Upper lobe of right lung (tissue), 1 donor: ENCODE measurements at regions not wholly inside any gene's neighbourhood (a gene's known extent, or its start where the extent isn't known, plus 50 kb on each side); places are given as distances from the start of the nearest gene placed in this dataset.
A peak's percentile ranks its signal among the peaks of the same experiment; 100 is the strongest.

ENCODE experiments used
- ATAC-seq: fragments of 200-7000 bp; cut with Tn5 transposase; one replicate; pipeline ENCODE4 v1.9.1; 2020; ENCODE audit warnings: mild to moderate bottlenecking, moderate library complexity
- DNase-seq: peaks from one replicate; pipeline ENCODE4 v3.0.0-alpha.2; 2020
- H3K27ac ChIP-seq: fragments of 200-600 bp; one replicate; pipeline ENCODE4 v1.8.0; 2022
- H3K27me3 ChIP-seq: fragments of 200-600 bp; one replicate; pipeline ENCODE4 v1.8.0; 2022; ENCODE audit warnings: mild to moderate bottlenecking
- H3K36me3 ChIP-seq: fragments of 200-600 bp; one replicate; pipeline ENCODE4 v1.8.0; 2022
- H3K4me1 ChIP-seq: fragments of 200-600 bp; one replicate; pipeline ENCODE4 v1.8.0; 2022
- H3K4me3 ChIP-seq: fragments of 200-600 bp; one replicate; pipeline ENCODE4 v1.8.0; 2022; ENCODE audit warnings: mild to moderate bottlenecking
- H3K9me3 ChIP-seq: fragments of 200-600 bp; one replicate; pipeline ENCODE4 v1.8.0; 2022
- intact Hi-C: fragments of 100-400 bp; cut with DNase I; formaldehyde crosslinking; loops from one replicate; pipeline ENCODE4 v1.11.0; 2022
- TF ChIP-seq, protein P1 (sequence below): fragments of 200-600 bp; IDR thresholded peaks from one replicate; pipeline ENCODE4 v1.8.0; 2022; ENCODE audit warnings: antibody characterized with exemption
- donor health status: DM: no; HTN: yes; CAD: no; lungs with severe emphysema.

DNA sequence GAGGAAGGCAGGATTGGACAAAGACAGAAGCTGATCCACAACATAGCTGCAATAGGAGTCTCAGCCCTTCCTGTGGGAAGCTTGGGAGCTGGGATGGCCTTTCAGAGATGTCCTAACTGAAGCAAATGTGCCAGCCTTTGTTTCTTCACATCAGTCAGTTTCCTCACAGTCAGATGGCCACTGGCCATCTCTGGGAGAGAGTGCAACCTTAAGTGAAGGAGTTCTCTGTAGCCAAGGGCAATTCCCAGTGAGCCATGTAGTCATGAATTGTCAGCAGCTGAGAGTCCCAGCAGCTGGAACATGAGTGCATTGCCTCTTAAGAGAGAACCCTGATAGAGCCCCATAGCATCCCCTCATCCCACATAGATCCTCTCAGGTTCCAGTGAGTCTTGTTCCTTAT, 89.1 kb upstream of the LIFR start:
- Histone ChIP-seq H3K4me3 (no peak overlapping the region), H3K36me3 (no peaks in the 10 kb centered on the region), H3K9me3 (no peaks in the 10 kb centered on the region), H3K4me1 (no peaks in the 10 kb centered on the region), H3K27me3 (no peaks in the 10 kb centered on the region), H3K27ac (no peak overlapping the region)
- intact Hi-C loops = no loop called here
- ATAC-seq = no peak
- DNase-seq = no peak
- TF ChIP-seq, protein P1, sequence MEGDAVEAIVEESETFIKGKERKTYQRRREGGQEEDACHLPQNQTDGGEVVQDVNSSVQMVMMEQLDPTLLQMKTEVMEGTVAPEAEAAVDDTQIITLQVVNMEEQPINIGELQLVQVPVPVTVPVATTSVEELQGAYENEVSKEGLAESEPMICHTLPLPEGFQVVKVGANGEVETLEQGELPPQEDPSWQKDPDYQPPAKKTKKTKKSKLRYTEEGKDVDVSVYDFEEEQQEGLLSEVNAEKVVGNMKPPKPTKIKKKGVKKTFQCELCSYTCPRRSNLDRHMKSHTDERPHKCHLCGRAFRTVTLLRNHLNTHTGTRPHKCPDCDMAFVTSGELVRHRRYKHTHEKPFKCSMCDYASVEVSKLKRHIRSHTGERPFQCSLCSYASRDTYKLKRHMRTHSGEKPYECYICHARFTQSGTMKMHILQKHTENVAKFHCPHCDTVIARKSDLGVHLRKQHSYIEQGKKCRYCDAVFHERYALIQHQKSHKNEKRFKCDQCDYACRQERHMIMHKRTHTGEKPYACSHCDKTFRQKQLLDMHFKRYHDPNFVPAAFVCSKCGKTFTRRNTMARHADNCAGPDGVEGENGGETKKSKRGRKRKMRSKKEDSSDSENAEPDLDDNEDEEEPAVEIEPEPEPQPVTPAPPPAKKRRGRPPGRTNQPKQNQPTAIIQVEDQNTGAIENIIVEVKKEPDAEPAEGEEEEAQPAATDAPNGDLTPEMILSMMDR = no peak

DNA sequence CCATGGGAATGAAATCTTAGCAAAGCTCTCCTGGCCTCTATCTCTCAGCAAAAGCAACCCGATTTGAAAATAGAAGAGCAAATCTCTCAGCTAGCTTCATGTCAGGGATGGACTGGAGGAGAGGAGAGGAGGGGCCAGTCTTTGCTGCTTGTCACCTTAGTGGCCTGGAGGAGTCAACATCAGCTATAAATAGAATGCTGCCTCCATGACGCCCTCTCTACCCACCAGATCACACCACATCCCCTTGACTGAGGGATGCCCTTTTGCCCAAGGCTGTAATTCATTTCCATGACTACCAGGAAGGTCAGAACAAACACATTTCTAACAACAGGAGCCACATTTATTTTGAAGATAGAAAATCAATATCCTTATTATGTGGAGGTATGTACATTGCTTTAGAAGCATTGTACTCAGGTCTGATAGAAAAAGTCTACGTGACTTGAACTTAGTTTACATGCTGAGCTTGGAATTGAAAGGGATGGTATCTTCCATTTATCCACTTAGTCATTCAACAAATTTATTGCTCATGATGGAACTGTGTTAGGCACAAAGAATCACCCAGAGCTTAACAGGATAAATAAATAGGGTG, 92.4 kb upstream of the LIFR start:
- no peaks in the 10 kb centered on the region for H3K4me1 ChIP-seq
- intact Hi-C loops = no loop called here
- ATAC-seq = no peak
- no peaks in the 10 kb centered on the region for H3K36me3 ChIP-seq
- H3K4me3 ChIP-seq = no peak overlapping the region
- no peaks in the 10 kb centered on the region for H3K9me3 ChIP-seq
- no peak for DNase-seq
- TF ChIP-seq, protein P1 = no peak
- H3K27ac ChIP-seq = no peak overlapping the region
- no peaks in the 10 kb centered on the region for H3K27me3 ChIP-seq

DNA sequence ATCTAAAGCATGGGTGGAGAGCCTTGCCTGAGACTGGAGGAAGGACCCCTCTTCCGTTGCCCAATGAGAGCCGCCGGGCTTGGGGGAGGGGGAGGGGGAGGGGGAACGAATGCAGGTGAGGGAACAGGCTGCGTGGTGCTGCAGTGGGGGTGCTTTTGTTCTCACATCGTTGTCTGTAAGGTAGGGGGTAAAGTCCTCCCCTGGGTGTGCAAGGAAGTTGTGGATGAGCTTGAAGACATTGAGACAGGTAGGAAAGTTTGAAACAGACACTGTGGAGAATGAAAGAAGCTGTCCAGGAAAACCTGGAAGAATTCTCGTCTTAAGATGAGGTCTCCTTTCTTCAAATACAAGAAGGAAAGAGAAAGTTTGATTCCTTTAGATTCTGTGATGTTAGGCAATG, 94.1 kb upstream of the LIFR start:
- Histone ChIP-seq H3K27ac (no peak overlapping the region), H3K36me3 (no peaks in the 10 kb centered on the region), H3K9me3 (no peaks in the 10 kb centered on the region), H3K4me3 (peak overlapping the region; percentile 27), H3K4me1 (no peaks in the 10 kb centered on the region), H3K27me3 (no peaks in the 10 kb centered on the region)
- DNase-seq (no peak), ATAC-seq (no peak)
- intact Hi-C loops = no loop called here
- TF ChIP-seq, protein P1 = no peak

DNA sequence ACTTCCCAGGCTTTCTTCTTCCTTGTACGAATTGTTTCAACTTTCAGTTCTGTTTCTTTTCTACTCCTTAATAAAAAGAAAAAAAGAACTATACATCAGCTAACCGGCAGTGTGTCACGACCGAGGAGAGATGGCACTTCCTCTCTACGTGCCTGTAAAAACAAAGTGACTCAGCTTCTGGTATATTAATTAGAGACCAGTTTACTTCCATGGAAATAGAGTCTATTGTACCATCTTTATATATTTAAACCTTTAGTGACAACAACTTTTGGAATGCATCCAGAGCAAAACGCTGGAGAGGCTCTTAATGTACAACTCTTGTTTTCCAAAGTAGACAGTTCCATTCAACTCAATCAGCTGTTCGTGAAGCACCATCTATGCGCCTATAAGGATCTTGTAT, 94.5 kb upstream of the LIFR start:
- Histone ChIP-seq H3K27me3 (no peaks in the 10 kb centered on the region), H3K4me3 (peak overlapping the region; percentile 27), H3K4me1 (no peaks in the 10 kb centered on the region), H3K27ac (no peak overlapping the region), H3K36me3 (no peaks in the 10 kb centered on the region), H3K9me3 (no peaks in the 10 kb centered on the region)
- TF ChIP-seq, protein P1 = no peak
- intact Hi-C loops = no loop called here
- DNase-seq (no peak), ATAC-seq (no peak)

DNA sequence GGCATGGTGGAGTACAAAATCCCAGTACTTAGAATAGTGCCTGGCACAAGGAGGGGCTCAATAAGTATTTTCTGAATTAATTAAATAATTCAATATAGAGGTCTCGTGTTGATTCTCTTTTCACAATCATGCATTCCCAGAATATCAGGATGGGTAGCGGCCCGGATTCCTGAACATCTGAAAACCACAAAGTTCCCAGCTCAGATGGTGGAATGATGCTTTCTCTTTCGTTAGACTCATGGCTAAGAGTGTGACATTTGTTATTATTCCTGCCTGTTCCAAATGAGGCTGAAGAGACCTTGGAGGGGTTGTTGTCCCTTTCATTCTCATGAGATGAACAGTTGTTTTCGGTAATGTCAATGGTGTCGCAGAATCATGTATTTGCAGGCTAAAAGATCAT, 95.4 kb upstream of the LIFR start:
- Histone ChIP-seq H3K27ac (no peak overlapping the region), H3K4me1 (no peaks in the 10 kb centered on the region), H3K9me3 (no peaks in the 10 kb centered on the region), H3K4me3 (no peak overlapping the region), H3K27me3 (no peaks in the 10 kb centered on the region), H3K36me3 (no peaks in the 10 kb centered on the region)
- DNase-seq (no peak), ATAC-seq (no peak)
- intact Hi-C loops = no loop called here
- TF ChIP-seq, protein P1 = no peak

DNA sequence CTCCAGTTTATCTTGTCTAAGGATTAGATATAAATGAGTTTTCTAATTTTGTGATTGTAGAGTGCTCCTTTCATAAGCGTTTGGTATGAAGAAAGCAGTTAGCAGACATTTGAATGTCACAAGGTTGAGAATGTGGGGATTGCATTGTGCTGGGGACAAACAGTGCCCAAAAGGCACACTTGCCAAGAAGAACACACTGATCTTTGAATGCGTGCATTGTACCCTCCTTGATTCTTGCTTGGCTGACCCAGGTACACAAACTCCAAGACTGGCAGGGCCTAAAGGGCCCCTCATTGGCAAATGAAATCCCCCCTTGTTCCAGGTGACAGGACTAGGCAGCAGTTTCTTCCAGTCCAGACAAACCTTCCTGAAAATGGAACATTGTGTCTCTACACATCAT, 96.9 kb upstream of the LIFR start:
- no peak for DNase-seq
- Histone ChIP-seq H3K4me1 (no peaks in the 10 kb centered on the region), H3K36me3 (no peaks in the 10 kb centered on the region), H3K27ac (no peak overlapping the region), H3K27me3 (no peaks in the 10 kb centered on the region), H3K9me3 (no peaks in the 10 kb centered on the region), H3K4me3 (no peak overlapping the region)
- ATAC-seq = no peak
- intact Hi-C loops = no loop called here
- TF ChIP-seq, protein P1 = no peak
